Inflammatory macrophage treated with lipopolysaccharide for 4 hours (primary cell): ENCODE measurements at regions not wholly inside any gene's neighbourhood (a gene's known extent, or its start where the extent isn't known, plus 50 kb on each side); places are given as distances from the start of the nearest gene placed in this dataset.

ENCODE experiments used
- DNase-seq: peaks from one replicate; pipeline ENCODE4 v3.0.0-alpha.2; 2020

DNA sequence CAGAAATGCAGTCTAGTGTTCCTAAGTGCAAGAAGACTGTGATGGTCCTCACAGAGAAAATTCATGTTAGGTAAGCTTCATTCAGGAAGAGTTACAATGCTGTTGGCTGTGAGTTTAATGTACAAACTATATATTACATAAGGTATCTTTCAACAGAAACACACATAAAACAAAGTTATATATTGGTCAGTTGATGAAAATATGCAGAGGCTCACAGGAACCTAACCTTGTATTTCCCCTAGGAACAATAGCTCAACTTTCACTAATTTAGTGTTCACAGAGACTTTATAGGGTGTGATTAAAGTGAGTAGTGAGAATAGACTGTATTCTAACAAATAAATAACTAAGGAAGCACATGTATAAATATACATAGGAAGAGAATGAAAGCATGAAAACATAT is 676.9 kb upstream of the ADGRL4 start:
- DNase-seq: no peak

DNA sequence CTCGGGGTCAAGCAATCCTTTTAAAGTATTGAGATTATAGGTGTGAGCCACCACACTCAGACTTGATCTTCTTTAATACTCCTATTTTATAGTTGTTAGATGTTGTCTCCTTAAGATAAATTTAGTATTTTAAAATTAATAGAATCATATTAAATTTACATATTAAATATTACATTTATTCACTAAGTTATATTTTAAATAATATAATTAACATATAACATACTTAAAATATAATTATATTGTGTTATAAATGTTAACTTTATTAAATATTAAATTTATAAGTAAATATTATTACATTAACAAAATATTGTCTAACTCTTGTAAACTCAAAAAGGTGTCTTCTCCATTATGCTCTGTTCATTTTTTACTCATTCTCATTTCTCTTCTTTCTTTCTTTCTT is 675.9 kb upstream of the ADGRL4 start:
- DNase-seq: no peak

DNA sequence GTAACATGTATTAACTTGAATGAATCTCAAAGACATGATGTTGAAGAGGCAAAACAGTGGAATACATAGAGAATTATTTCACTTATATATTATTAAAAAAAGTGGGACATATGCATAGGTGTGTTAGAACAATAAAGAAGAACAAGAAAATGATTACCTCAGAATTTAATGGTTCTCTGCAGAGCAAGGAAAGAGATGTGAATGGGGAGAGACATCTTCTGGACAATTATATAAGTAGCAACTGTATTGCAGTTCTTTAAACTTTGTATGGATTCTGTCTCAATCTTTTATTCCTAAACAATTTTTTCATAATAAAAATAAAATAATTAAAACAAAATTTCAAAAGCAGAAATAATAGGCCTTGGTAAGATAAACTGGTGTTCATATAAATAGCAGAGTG is 674.9 kb upstream of the ADGRL4 start:
- DNase-seq: no peak

DNA sequence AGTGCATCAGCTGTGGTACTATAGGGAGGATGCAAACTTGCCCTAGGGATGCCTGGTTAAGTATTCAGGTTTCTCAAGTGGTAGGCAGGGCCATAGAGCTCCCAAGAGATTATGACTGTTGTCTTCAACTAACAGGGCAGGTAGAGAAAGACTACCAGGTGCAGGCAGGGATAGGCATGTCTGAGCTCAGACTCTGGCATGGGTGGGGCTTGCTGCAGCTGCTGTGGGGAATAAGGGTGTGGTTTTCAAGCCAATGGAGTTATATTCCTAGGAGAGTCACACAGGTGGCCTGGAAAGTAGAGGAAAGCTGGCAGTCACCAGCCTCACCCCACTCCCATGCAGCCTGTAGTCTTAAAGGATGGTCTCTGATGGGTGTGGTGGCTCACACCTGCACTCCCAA is 673.4 kb upstream of the ADGRL4 start:
- DNase-seq: no peak

DNA sequence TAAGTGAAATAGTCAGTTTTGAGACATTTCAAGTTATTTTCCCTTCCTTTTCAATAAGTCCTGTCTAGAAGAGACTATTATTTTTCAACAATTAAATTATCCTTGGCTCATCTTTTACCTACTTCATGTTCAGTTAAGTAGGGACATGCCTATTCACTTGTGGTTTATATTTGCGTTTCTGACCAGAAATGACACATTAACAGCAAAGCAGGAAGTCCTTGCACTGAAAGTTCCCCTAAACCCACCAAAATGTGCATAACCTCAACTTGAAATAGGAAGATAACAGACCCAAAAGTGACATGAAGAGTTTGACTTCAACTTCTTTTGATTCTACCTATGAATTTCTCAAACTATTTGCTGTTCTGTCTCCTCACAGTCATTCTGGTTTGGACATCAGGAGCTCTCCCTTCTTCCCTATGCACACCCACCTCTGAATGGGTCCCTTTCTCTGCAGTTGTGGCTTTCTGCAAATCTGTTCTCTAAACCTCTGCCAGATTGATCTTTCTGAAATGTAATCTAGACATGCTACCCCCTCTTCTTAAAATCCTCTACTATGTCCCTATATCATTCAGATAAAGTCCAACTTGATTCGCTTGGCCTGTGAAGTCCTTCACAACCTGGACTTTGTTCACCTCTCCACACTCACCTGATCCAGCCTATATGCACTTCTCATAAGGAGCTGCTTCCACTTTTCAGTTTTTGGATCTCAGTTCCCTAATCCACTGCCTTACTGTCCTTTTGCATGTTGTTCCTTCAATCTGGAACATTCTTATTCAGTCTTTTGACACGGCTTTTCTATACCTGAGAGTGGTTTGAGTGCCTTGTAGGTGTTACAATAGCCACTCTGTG is 661.5 kb upstream of the ADGRL4 start:
- DNase-seq: no peak

DNA sequence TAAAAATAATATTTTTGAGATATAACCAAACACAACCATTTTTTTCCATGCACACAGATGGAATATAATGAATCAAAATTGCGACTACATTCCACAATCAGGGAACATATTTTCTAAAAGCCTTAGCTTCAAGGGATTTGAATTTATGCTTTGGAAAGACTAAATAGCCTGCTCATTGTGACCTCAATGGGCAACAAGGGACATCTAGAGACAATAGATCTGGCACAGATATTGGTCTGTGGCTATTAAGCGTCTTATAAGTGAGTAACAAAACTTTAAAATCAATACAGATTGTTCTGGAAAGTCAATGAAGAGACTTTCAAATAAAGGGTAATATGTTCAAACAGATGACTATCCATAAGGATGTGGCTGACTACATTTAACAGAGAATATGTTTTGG is 660.6 kb upstream of the ADGRL4 start:
- DNase-seq: no peak

DNA sequence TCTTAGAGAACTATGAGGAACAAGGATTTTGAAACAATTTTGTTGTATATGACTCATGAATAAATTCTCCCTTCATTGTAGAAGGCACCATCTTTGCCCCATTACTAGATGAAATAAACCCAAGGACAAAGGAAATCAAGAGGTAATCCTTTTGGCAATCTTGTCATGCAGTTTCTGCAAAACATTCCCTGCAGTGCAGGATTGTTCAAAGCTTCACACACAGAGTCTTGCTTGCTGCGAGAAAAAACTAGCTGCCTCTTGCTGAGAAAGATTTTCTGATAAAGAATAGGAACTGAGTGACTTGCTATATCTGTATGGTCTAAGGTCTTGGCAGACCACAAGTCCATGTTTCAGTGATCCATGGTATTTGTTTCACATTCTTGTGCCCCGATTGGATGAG is 657.4 kb upstream of the ADGRL4 start:
- DNase-seq: no peak

DNA sequence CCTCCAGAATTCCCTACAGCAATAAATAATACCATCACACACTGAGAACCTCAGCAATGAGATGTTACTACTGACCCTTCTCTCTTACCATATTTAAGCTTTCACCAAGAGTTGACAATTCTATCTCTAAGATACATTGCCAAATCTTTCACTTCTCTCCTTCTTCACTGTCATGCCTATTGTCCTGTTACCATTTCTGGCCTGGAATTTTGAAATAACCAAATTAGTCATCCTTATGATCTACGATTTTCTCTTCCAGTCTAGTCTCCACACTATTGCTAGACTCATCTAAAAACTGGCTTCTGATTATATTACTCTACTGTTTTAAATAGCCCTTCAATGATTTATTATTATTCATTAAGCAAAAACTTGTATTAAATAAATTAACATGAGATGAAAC is 656.1 kb upstream of the ADGRL4 start:
- no peak for DNase-seq

DNA sequence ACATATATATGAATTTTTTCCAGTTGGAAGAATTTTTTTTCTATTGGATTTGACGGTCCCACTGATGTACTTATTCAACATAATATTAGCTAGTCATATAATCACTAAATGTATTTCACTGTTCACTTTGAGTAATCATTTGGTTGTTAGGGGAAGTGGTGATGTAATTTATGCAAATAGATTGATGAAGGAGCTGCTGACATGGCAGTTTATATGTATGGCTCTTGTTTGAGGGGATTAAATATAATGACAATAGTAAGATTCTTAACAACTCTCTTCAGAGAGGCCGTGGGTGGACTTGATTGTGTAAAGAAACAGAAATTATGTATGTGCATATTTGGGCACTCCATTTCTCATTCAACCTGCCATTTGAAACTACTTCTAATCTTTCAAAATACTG is 653.6 kb upstream of the ADGRL4 start:
- no peak for DNase-seq

DNA sequence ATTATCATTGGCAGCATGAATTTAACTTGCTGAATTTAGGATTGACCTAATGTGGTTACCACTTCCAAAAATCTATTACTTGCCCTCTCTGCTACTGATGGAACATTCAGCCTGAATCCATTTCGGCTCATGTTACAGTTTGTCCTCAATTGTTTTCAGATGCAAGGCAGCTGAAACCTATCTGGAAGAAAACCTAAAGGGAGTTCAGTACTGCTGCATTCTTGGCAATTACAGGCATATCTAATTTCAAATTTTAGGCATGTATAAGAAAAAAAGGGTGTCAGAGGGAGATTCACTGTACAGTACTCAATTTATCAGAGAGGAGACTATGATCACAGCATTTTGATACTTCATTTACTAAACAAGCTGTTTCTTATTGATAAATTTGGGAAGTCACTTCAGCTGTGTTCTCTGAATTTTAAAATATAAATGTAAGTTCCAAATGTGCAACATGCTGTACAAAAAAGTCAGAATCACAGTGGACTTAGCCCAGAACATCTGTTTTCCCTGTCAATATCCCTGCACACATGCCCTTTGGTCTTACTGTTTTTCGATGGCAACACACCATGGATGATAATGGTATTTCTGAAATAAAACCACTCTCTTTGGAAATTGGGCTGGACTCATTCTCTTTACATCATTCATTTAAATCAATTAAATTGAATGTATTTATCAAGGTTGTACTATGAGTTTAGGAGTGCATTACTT is 651.6 kb upstream of the ADGRL4 start:
- no peak for DNase-seq

DNA sequence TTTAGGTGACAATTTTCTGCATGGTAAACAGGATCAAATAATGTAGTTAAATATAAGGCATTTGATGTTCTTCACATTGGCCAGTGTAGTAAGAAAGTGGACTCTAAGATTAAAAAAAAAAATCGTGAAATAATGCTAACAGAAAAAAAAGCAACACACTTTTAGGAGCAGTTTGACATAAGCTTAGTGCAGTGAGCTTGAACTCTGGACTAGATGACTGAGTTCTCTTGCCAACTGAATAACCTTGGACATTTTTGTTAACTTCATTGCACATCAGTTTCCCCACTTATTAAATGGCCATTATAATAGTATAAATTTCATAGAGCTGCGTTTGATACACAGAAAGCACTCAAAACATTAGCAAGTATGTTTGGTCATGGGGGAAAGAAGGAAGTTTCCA is 649.3 kb upstream of the ADGRL4 start:
- no peak for DNase-seq

DNA sequence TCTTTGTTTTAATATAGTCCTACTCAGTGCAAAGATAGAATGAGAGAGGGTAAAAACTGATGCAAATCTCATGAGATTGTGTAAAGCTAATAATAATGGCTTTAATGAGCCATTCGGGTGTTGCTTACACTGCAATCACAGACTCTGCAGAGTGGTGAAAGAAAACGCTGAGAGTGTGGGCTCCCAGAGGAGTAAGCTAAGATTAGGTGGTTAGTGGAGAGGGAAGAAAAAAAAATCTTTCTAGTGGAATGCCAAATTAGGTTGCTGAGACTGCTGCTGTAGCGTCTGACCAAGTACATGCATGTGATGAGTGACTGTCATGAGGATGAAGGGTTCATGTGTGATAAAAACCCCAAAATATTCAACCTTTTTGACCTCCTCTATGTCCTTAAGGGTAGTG is 645.9 kb upstream of the ADGRL4 start:
- DNase-seq: no peak

DNA sequence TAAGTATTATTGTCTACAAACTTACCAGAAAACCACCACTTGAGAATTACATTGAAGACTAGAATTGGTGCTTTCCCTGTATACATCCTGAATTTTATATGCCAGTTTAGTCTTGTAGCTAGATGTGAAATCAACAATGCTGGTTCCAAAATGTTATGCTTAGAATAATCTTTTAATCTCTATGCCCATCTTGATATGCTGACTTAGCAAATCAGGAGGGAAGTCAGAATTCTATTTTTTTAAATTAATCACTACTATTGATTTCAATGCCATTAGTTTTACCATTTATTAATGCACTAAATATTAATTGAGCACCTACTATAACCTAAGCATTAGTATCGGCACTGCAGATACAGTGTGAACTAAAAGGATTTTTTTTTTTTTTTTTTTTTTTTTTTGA is 641.6 kb upstream of the ADGRL4 start:
- no peak for DNase-seq

DNA sequence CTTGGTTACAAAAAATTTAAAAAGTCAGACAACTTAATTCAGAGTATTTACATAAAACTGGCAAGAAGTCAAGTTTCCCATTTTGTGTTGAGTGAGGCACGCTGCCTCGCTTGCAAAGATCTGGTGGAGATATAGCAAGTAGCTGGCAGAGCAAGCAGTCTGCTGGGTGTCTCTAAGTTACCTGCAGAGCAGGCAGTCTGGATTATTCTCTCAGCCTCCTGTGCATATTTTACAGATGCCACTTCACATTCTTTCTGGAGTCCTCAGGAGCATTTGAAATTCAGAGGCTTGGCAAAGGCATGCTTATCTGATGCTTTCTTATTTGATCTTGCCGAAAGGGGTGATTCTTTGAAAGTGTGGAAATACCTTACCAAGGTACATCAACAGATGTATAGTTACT is 640.4 kb upstream of the ADGRL4 start:
- DNase-seq: no peak

DNA sequence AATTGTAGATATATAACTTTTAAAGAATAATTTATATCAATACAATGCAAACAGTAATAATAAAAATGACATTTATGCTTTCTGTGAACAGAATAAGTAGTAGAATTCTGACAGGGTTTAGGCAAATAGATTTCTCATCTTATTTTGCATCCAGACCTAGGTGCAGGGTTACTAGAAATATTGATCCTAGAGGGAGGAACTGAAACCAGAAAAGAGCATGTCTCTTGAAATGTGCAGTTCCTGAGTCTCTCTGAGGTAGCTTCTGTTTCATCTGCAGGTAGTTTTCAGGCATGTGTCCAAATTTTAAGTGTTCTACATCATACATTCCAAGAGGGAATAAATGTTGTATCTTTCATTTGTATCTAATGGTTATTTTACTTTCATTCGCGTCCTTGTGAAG is 631.9 kb upstream of the ADGRL4 start:
- no peak for DNase-seq

DNA sequence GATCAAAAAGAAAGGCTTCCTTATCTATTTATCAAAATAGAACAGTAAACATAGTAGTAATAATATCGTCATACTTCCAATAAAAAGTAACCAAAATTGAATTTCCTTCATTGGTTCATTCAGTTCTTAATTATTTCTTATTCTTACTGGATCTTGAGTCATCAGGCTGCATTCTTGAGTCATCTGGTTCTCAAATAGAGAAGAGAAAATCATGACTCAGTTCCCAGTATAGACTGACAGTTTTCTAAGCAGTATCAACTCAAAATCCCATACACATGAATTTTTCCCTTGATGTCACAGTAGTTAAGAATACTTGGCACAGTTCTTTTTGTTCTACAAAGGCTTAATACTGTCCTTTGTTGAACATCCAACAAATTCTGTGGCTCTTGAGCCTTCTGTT is 626.9 kb upstream of the ADGRL4 start:
- DNase-seq: no peak

DNA sequence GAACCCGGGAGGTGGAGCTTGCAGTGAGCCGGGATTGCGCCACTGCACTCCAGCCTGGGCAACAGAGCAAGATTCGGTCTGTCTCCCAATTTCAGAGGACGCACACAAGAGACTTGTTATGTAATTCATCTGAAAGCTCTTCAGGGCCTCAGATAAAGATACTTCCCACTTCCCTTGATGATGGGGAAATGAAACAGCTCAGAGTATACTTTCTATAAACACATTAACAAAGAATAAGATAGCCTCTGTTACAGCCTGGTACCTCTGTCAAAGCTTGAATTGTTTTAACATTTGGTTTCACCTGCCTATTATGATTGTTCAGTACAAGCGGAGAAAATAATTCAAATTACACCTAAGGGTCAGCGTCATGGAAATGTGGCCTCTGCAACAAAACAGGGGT is 622.9 kb upstream of the ADGRL4 start:
- no peak for DNase-seq

DNA sequence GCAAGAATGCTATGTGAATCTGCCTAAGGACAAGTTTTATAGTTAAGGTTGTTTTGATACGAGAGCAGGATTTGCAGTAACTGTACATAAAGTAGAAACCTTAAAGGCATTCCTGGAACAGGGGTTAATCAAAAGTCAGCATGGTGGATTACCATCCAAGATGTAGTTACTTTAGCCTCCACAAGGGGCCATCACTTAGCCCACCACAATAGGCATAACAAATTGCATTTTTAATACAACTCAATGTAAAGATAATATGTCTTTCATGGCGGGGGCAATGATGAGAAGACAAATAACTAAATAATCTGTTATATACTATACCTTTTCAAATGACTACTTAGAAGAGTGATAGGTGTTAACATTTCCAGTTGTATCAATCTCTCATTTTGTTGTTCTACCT is 611.2 kb upstream of the ADGRL4 start:
- DNase-seq: no peak

DNA sequence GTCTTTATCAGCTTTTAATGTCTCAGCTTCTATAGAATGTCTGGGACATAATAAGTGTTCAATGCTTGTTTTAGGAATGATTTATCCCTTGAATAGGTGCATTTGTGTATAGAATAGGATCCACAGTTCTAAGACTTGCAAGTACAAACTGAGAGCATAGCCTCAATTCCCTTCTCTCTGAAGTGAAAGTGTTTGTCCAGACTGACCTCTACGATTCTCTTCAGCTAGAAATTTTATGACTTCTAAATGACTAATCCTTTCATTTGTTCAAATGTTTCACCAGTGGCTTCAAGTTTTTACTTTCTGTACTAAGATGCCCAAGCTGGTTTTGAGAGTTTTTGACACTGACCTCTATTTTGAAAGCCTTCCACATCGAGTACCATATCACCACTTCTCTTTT is 608.2 kb upstream of the ADGRL4 start:
- DNase-seq: no peak

DNA sequence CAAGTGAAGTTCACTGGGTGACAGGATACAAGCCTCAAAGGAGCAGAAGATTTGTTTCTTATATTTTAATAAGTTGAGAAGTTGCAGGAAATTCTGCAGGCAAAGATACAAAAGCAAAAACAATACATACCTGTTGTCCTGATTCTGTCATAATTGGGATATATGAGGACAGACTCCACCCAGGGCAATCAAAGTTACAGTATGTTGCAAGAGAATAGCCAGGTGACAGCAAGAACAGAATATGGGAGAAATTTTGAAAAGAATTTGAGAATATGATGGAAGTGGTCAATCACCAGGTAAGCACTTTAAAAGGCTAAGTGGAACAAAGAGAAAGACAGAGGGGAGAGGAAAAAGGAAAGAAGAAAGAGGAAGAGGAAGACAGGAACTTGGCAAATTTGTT is 607.6 kb upstream of the ADGRL4 start:
- DNase-seq: no peak

DNA sequence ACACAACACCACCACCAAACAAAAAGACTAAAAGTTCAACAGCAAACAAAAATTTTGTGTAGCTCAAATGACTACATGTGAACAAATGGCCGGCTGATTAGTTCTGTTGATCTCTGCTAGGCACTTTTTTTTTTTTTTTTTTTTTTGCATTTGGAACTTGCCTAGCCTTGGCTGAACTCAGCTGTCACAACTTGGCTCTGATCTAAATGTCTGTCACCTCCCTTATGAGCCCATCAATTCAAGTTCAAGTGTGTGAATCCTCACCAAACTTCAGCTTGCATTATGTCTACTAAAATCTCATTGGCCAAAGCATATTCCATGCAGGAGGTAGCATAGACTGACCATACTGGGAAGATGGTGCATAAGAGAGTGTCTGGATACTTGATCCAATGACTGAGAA is 606.5 kb upstream of the ADGRL4 start:
- DNase-seq: no peak

DNA sequence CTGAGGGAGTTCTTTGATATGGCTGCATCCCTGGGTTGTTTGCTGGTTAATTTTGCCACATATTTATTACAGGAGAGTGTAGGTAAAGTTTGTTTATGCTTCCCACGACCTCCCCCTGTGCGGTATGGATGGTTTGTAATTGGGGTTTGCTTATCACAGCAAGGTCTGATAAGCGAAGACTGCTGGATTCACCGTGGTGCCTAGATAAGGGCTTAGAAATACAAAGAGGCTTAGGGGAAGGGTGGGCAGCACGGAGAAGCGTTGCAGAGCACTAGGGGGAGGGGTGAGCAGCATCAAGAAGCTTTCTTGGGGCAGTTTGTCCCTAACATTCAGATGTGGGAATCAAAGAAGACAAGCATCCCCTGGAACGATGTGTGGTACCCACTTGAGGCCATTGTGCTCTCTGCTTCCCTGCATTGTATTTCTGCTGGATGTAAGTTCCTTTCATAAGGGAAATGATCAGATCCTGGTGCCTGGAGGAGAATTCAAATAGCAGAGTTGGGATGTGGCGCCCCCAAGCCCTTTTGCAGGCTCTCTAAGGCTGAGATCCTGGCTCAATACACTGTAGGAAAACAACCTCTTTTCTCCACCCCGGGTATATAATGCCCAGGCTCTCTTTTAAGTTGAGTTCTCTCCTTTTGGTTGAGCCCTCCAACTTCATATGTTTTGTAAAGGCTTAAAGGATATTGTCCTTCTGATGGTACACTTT is 598.1 kb upstream of the ADGRL4 start:
- DNase-seq: no peak

DNA sequence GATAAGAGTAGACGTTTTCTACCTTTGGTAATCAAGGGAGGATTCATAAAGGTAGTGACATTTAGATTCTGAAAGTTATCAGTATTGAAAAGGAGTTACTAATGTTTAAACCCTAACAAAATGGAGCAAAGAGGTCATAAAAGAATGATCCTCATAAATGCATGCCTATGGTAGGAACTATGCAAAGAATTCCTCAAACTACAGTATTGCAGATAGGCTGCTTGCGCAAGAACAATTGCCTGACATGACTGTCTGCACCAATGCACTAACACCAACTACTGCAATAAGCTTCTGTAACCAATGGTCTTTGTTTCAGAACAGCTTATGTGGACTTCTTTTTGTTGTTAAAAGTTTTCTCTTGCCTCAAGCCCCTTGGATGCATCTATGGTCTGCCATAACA is 597.3 kb upstream of the ADGRL4 start:
- no peak for DNase-seq

DNA sequence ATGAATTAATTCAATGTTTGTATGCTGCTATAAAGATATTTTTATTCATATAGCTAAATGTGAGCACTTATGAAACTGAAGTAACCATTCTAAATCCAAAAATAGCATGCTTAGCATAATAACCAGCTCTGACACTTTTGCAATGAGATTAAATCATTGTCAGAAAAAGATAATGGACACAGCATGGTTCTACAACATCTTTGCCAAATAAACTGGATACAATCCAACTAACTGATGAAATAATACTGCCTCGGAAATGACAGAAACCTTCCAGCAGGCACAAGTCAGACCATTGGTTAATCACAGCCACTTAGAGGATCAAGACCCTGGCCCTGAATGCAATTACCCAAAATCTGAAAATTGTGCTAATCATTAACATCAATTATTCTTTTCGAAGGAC is 592.7 kb upstream of the ADGRL4 start:
- DNase-seq: no peak
